H1 (cell line): ENCODE measurements at regions not wholly inside any gene's neighbourhood (a gene's known extent, or its start where the extent isn't known, plus 50 kb on each side); places are given as distances from the start of the nearest gene placed in this dataset.

ENCODE experiments used
- CBX8 ChIP-seq: fragments of 300-800, 300-1000 bp; sonication (generic); IDR thresholded peaks from 2 replicates; pipeline ENCODE4 v1.7.1; 2016; ENCODE audit warnings: low read depth, low read length, borderline replicate concordance
- GTF2F1 ChIP-seq: IDR thresholded peaks from 2 replicates; pipeline ENCODE4 v1.6.1; 2012; ENCODE audit warnings: low read depth, low read length, improper control_type of control experiment, borderline replicate concordance

- TF ChIP-seq GTF2F1 (no peak), CBX8 (no peak)
These were observed 94.6 kb upstream of the FAM204A start (continued) for GRCh38 chr10:118436742-118437141.
